Breast epithelium (tissue), 4 donors: ENCODE measurements at regions not wholly inside any gene's neighbourhood (a gene's known extent, or its start where the extent isn't known, plus 50 kb on each side); places are given as distances from the start of the nearest gene placed in this dataset.
"Not testable (repeated sequence)": the region's sequence is repeated elsewhere in the genome, so short reads cannot be mapped to it uniquely, and the experiment has no call there.

Experiments
- DNase-seq, 2 donors: peaks; one replicate each; pipeline ENCODE4 v3.0.0-alpha.2; 2019; ENCODE audit warnings: low spot score in 2 of 2
- H3K27ac ChIP-seq, 2 donors: fragments of 200-600 bp; sonication (generic) in 1 of 2; one replicate each; pipeline ENCODE4 v1.5.1; 2016 to 2019; ENCODE audit warnings: mild to moderate bottlenecking in 1 of 2
- H3K27me3 ChIP-seq, 2 donors: fragments of 200-600 bp; sonication (generic) in 1 of 2; one replicate each; pipeline versions ENCODE4 v1.5.1 to v1.6.0; 2017 to 2019; ENCODE audit warnings: control low read depth in 1 of 2, mild to moderate bottlenecking in 1 of 2
- H3K36me3 ChIP-seq: fragments of 200-600 bp; one replicate; pipeline ENCODE4 v1.5.1; 2019
- H3K4me1 ChIP-seq, 2 donors: fragments of 200-600 bp; sonication (generic); one replicate each; pipeline ENCODE4 v1.5.1; 2016 to 2019; ENCODE audit warnings: control low read depth in 1 of 2
- H3K4me3 ChIP-seq, 3 donors: fragments of 200-600 bp; sonication (generic); 1 replicate in 2 of 3; 2 replicates in 1 of 3; pipeline ENCODE4 v1.5.1; 2016 to 2019; ENCODE audit warnings: mild to moderate bottlenecking in 3 of 3, moderate library complexity in 2 of 3
- H3K9me3 ChIP-seq, 2 donors: fragments of 200-600 bp; sonication (generic) in 1 of 2; one replicate each; pipeline ENCODE4 v1.5.1; 2016 to 2019; ENCODE audit warnings: control low read depth in 1 of 2
- CTCF ChIP-seq, 3 donors: fragments of 450-650 bp; IDR thresholded peaks; one replicate each; pipeline ENCODE4 v1.5.1; 2016 to 2017; ENCODE audit warnings: antibody characterized with exemption in 3 of 3, mild to moderate bottlenecking in 3 of 3, moderate library complexity in 3 of 3
- POLR2A ChIP-seq: fragments of 450-650 bp; IDR thresholded peaks from one replicate; pipeline ENCODE4 v1.6.1; 2016; ENCODE audit warnings: antibody characterized with exemption, mild to moderate bottlenecking, moderate library complexity
- POLR2AphosphoS5 ChIP-seq, 3 donors: sonication (generic); formaldehyde crosslinking; IDR thresholded peaks; one replicate each; pipeline ENCODE4 v1.6.1; 2017; ENCODE audit warnings: antibody characterized with exemption in 3 of 3
- intact Hi-C: fragments of 100-400 bp; cut with DNase I; formaldehyde crosslinking; loops from one replicate; pipeline ENCODE4 v1.15.1; 2023; ENCODE audit warnings: low total_unique reads

DNA sequence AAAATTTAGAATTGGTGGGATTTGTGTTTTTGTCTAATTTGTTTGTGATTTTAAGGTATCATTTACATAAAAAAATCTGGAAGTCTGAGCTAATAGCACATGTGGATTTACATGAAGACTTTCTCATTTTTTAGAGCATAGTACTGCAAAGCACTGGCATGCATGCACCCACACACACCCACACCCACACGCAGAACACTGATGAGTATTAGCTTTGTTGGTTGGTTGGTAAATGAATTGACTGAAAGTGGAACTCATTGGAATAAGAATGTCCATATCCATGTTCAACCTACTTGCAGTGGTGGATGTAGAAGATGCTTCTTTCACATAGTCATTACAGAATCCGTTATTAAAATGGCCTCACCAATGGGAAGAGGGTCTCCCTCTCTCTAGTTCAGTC, 475.8 kb downstream of the PLCL1 start:
- Histone ChIP-seq H3K4me1 (no peaks in the 10 kb centered on the region), H3K27ac (no peak overlapping the region), H3K9me3 (no peaks in the 10 kb centered on the region), H3K27me3 (peaks cover 0 to 4% of the 10 kb centered on the region in 2 donors), H3K4me3 (no peak overlapping the region), H3K36me3 (no peaks in the 10 kb centered on the region)
- DNase-seq, result no peak
- TF ChIP-seq CTCF (IDR thresholded peaks at IDR 0.05) (no peak), POLR2A (no peak), POLR2AphosphoS5 (IDR thresholded peaks at IDR 0.05) (no peak)
- intact Hi-C loops, result no loop called here

DNA sequence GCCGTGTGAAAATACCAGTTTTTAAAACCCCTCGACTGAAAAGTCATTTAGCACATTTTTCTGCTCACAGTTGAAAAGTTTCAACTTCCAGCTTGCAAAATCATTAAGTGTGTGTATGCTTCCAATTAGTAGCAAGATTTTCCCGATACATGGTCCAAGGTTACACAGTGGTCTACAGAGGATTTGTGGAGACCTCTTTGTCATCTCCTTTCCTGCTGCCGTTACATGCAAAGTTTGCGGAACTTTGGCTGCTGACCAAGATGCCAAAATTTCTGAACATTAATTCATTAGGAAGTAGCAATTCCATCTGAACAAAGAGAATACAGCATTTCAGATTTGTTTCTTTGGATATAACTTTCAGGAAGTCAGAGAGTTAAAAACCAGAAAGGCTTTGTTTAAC, 474.6 kb downstream of the PLCL1 start:
- Histone ChIP-seq H3K9me3 (no peaks in the 10 kb centered on the region), H3K27ac (no peak overlapping the region), H3K4me1 (no peaks in the 10 kb centered on the region), H3K27me3 (peaks cover 0 to 4% of the 10 kb centered on the region in 2 donors), H3K4me3 (no peak overlapping the region), H3K36me3 (no peaks in the 10 kb centered on the region)
- intact Hi-C loops, result no loop called here
- no peak for TF ChIP-seq CTCF (IDR thresholded peaks at IDR 0.05)
- DNase-seq, result no peak

GRCh38 chr2:198277181-198277580, 472.8 kb downstream of the PLCL1 start:
- no peak for TF ChIP-seq POLR2AphosphoS5 (IDR thresholded peaks at IDR 0.05)
- no peak for TF ChIP-seq CTCF (IDR thresholded peaks at IDR 0.05)
- TF ChIP-seq POLR2A, result no peak
- no peaks in the 10 kb centered on the region for H3K4me1 ChIP-seq
- no peak overlapping the region for H3K4me3 ChIP-seq
- DNase-seq, result no peak
- H3K9me3 ChIP-seq, result no peaks in the 10 kb centered on the region
- H3K27me3 ChIP-seq, result peaks cover 0 to 3% of the 10 kb centered on the region in 2 donors
- H3K27ac ChIP-seq, result no peak overlapping the region
- intact Hi-C loops, result no loop called here
- H3K36me3 ChIP-seq, result no peaks in the 10 kb centered on the region

DNA sequence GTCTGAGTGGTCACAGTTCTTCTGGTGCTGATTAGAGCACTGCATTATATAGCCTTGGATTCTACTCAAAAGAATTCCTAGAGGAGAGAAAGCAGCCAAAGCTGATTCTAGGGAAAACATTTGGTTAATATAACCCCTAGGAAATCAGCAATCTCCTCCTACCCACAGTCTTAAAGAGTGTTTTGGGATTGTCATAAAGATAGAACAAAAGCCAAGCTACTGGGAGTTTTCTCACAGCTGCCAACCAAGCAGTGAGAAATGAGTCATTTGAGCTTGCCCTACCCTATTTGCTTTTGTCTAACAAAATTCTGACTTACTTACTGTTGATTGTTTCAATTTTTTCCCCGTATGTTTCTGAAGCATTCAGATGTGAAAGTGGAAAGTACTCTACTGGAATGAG, 469.3 kb downstream of the PLCL1 start:
- H3K9me3 ChIP-seq, result no peaks in the 10 kb centered on the region
- no peaks in the 10 kb centered on the region for H3K4me1 ChIP-seq
- no peaks in the 10 kb centered on the region for H3K27me3 ChIP-seq
- no peak for DNase-seq
- no peak overlapping the region for H3K27ac ChIP-seq
- TF ChIP-seq CTCF (IDR thresholded peaks at IDR 0.05) (no peak), POLR2A (no peak), POLR2AphosphoS5 (IDR thresholded peaks at IDR 0.05) (no peak)
- intact Hi-C loops, result no loop called here
- H3K4me3 ChIP-seq, result no peak overlapping the region
- H3K36me3 ChIP-seq, result no peaks in the 10 kb centered on the region

GRCh38 chr2:198270157-198270556, 465.8 kb downstream of the PLCL1 start:
- DNase-seq, H3K27me3 ChIP-seq, H3K4me1 ChIP-seq, H3K36me3 ChIP-seq, intact Hi-C loops, H3K27ac ChIP-seq, H3K4me3 ChIP-seq, H3K9me3 ChIP-seq: not testable (repeated sequence)

DNA sequence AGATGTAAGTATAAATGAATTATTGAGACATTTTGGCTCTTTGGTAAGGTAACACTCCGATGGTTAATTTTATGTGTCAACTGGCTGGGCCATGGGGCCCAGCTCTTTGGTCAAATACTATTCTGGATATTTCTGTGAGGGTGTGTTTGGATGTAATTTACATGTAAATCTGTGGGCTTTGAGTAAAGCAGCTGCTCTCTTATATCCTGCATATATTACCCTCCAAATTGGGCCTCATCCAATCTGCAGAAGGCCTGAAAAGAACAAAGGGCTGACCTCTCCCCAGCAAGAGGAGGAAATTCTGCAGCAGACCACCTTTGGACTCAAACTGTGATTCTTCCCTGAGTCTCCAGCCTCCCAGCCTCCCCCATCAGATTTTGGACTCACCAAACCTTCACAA, 464.1 kb downstream of the PLCL1 start:
- Histone ChIP-seq H3K36me3 (no peaks in the 10 kb centered on the region), H3K27me3 (no peaks in the 10 kb centered on the region), H3K27ac (no peak overlapping the region), H3K9me3 (no peaks in the 10 kb centered on the region), H3K4me1 (no peaks in the 10 kb centered on the region), H3K4me3 (no peak overlapping the region)
- DNase-seq, result no peak
- intact Hi-C loops, result no loop called here
- no peak for TF ChIP-seq CTCF (IDR thresholded peaks at IDR 0.05)
- no peak for TF ChIP-seq POLR2AphosphoS5 (IDR thresholded peaks at IDR 0.05)
- no peak for TF ChIP-seq POLR2A
